ENCODE measurements at regions not wholly inside any gene's neighbourhood (a gene's known extent, or its start where the extent isn't known, plus 50 kb on each side); places are given as distances from the start of the nearest gene placed in this dataset.

GRCh38 chr9:109953300-109953699 lies 173.3 kb downstream of the PALM2AKAP2 start:
- DNase-seq: no peak

GRCh38 chr9:109953813-109954497 lies 174.0 kb downstream of the PALM2AKAP2 start:
- peak; percentile 50 for DNase-seq

- DNase-seq: peak; percentile 98
Measured at GRCh38 chr9:109956717-109957440, 176.9 kb downstream of the PALM2AKAP2 start.

GRCh38 chr9:109959679-109960078 lies 179.7 kb downstream of the PALM2AKAP2 start:
- DNase-seq: no peak

- DNase-seq: peak; percentile 95
Measured at GRCh38 chr9:109961626-109962025, 181.6 kb downstream of the PALM2AKAP2 start.

GRCh38 chr9:109962215-109962614 lies 182.2 kb downstream of the PALM2AKAP2 start:
- no peak for DNase-seq

DNA sequence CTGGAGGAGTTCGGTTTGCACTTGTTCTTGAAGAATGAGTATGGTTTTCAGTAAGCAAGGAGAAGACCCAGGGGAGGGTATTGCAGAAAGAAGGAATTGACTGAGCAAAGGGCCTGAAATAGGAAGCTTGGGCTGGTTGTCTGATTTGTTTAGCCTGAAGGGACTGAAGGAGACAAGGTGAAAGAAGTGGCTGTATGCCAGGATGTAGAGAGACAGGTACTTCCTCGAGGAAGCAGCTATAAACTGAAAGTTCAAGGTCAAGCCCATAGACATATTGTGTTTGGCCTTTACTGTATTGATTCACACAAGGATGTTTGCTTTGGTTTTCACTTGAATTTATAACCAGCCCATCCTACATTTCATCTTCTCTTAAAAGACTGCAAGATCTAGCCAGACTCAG lies 183.1 kb downstream of the PALM2AKAP2 start:
- peak; percentile 93 for DNase-seq

GRCh38 chr9:109966643-109967368 lies 186.8 kb downstream of the PALM2AKAP2 start:
- no peak for DNase-seq

DNA sequence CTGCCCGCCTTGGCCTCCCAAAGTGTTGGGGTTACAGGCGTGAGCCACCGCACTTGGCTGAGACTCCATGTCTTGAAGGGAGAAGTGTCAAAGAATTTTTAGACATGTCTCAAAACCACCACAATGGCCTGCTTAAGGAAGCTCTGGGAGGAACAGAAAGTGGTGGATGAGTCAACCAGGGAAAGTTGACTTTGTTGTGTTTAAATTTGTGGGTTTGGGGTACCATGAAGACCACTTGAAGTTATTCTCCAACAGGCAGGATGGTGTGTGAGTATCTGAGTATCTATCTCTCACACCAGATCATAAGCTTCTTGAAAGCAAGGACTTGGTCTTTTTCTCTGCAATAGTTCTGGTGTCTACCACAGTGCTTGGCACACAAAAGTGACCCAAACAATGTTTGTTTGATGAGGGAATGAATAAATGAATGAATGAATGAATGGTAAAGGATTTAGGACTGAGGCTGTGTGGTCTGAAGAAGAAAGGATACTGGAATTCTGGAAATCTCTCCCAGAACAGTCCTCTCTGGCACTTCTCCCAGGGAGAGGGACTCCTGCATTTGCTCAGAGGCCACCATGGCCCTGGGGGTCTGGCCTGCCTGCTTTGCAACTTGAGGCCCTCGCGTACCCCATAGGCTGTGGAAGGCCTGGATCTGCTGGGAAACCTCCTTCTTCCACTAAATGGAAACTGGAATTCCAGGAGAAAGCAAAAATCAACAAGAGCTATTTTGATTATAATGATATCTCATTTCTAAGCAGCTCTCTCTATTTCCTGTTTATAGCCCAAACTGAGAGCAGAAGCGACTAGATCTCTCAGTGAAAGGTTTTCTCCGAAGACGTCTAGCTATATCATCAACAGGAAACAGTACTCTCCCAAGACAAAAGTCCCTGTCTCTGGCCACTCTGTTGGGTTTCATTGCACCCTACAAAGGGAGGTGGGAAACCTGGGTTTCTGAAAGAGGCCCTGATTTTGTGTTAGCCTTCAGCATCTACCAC lies 187.9 kb downstream of the PALM2AKAP2 start:
- no peak for DNase-seq

DNA sequence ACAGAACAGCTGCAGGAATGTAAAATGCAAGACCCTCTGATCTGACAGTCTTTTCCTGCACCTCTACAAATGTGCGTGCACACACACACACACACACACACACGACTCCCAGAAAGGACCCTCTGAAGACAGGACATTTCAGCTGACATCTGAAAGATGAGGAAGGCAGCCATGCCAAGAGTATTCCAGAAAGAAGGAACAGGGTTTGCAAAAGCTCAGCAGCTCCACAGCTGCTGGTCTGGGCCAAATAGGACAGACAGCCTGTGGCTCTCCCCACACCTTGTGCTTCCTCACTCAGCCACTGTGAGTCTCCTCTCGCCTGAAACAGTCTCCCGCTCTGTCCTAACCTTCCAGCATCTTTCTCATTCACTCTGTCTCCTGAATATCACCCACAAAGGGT lies 189.0 kb downstream of the PALM2AKAP2 start:
- DNase-seq: peak; percentile 73

GRCh38 chr9:109969573-109970237 lies 189.7 kb downstream of the PALM2AKAP2 start:
- no peak for DNase-seq

GRCh38 chr9:109971226-109971625 lies 191.2 kb downstream of the PALM2AKAP2 start:
- DNase-seq: peak; percentile 55

DNA sequence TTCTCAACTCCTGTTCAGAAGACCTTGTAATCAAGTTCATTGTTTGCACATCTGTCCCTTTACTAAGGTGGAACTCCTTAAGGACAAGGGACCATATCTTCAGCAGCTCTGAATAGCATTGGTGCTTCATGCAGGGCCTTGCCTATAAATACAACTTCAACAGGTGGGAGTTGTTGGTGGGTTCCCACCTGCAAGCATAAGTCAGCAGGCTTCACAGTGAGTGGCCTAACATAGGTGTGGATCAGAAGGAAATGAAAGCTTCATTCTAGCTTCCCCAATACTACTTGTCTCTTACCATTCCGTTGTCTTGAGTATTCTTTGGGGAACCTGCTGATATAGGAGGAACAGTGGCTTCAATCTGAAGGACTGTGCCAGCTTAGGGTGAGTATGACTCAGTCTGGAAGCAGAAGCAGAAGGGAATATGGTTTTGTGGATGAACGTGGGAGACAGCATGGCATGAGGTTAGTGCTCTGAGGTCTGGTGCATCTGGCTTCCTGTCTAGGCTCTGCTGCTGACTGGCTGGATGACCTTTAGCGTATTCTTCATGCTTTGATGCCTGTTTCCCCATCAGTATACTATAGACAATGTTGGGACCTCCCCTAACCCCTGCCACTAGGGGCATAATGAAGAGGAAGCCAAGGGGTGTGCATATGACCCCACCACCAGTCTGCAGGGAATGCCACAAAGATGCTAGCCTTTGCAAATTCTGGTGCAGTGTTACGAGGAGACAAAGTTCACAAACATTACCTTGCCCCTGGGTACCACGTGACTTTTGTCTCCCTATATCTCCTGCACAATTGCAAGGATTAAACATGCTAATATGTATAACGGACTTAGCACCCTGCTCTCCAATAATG lies 192.3 kb downstream of the PALM2AKAP2 start:
- no peak for DNase-seq

DNA sequence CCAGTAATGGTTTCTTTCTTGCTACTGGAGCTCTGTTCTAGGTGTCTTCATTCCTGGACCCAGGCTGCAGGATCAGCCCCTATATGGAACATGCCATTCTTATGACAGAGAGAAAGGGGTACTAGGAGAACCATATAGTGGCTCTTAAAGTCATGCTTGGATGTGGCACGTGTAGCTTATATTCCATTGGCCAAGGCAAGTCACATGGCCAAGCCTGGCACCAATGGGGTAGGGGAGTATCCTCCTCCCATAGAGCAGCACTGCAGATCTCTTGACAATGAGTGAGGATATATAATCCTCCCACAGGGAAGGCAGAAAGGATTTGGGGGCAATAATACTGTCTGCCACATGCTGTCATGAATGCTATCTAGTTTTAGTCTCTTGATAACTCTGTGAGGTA lies 193.3 kb downstream of the PALM2AKAP2 start:
- no peak for DNase-seq

GRCh38 chr9:109974143-109974917 lies 194.3 kb downstream of the PALM2AKAP2 start:
- peak; percentile 87 for DNase-seq

DNA sequence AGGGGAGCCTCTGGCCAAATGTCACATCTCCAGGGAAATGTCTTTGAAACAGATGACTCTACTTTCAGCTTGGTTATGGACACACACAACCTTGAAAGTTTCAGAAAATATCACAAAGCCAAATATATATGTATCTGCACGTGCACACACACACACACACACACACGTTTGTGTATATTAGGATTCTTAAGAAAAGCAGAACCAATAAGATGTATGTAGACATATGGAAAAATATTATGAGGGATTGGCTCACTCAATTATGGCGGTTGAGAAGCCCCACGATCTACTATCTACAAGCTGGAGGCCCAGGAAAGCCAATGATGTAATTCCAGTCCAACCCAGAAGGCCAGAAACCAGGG lies 194.9 kb downstream of the PALM2AKAP2 start:
- DNase-seq: no peak

DNA sequence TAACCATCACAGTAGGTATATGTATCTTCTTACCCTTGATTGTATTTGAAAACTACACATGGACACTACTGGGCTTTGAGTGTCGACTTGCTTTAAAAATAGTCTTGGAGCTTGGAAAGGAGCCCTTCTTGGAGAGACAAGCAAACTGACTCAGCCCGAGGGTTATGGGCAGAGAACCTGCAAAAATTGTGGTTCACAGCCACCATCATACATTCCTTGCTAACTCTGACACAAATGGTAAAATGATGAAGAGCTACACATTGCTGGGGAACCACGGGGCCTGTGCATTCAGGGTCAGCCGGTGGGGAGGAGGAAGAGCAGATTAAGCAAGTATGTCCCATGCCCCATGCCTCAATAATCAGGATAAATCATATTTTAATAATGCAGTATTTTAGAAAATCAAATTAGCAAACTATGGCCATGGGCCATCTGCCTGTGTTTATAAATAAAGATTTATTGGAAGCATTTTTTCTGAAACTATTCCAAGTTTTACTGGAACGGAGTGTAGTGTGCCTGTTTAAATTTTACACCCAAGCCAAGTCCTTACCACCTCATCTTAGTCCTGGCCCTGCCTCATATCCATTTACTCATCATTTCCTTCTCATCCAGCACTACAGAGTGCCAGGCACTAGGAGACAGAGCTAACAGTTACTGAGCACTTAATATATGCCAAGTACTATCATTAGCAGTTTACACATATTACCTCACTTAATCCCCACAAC lies 195.7 kb downstream of the PALM2AKAP2 start:
- no peak for DNase-seq

DNA sequence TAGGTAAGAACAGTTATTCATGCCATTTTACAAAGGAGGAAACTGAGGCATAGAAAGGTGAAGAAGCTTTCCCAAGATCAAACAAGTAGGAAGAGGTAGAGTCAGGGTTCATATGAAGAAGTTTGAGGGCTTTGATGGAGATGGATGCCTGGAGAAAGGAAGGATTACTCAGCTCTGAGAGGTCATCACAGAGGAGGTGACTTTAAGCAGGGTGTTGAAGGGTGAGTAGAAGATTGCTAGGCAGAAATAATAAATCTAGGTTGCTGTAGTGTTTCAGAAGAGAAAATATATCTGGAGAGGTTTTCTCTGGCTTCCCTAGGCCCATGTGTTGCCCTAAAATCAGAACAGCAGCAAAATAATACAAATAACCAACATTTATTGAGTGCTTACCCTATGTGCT lies 196.3 kb downstream of the PALM2AKAP2 start:
- DNase-seq: no peak

GRCh38 chr9:109977521-109977920 lies 197.5 kb downstream of the PALM2AKAP2 start:
- DNase-seq: no peak

- no peak for DNase-seq
Measured at GRCh38 chr9:109981091-109981490, 201.1 kb downstream of the PALM2AKAP2 start.
